ENCODE measurements at regions not wholly inside any gene's neighbourhood (a gene's known extent, or its start where the extent isn't known, plus 50 kb on each side); places are given as distances from the start of the nearest gene placed in this dataset.

GRCh38 chr6:168960551-168961263, 292.9 kb downstream of the THBS2 start:
- WGBS, 2 donors, result 71 to 78% methylated on average over 11 of the region's 11 CpGs
- peak overlapping the region in 3 of 4 donors; percentile 37 to 56 (median 43) for H3K27ac ChIP-seq
- intact Hi-C loops (cut with DNase I), result no loop called here
- no peak for DNase-seq
- H3K9me3 ChIP-seq, result no peaks in the 10 kb centered on the region
- peaks cover 0 to 15% (median 10%) of the 10 kb centered on the region in 4 donors for H3K4me1 ChIP-seq
- no peaks in the 10 kb centered on the region for H3K36me3 ChIP-seq
- H3K27me3 ChIP-seq, result no peaks in the 10 kb centered on the region
- H3K4me3 ChIP-seq, result no peak overlapping the region
- TF ChIP-seq POLR2A (IDR thresholded peaks at IDR 0.05), result no peak
- no peak for TF ChIP-seq POLR2AphosphoS5 (IDR thresholded peaks at IDR 0.05)
- no peak for TF ChIP-seq EP300 (IDR thresholded peaks at IDR 0.05)
- no peak for TF ChIP-seq CTCF (IDR thresholded peaks at IDR 0.05)

- no peak for DNase-seq
- no peak overlapping the region for H3K4me3 ChIP-seq
- WGBS, 2 donors, result 74 to 87% methylated on average over 4 of the region's 4 CpGs
- intact Hi-C loops (cut with DNase I), result loop anchor here (5.0 to 10.0 kb wide), 3 partner anchors 255 to 745 kb away; partner anchors contain the start of genes C6orf120 and WDR27
- no peaks in the 10 kb centered on the region for H3K27me3 ChIP-seq
- TF ChIP-seq POLR2A (IDR thresholded peaks at IDR 0.05) (no peak), CTCF (IDR thresholded peaks at IDR 0.05) (no peak), POLR2AphosphoS5 (IDR thresholded peaks at IDR 0.05) (no peak), EP300 (IDR thresholded peaks at IDR 0.05) (no peak)
- peaks cover 0 to 18% (median 10%) of the 10 kb centered on the region in 4 donors for H3K4me1 ChIP-seq
- H3K9me3 ChIP-seq, result no peaks in the 10 kb centered on the region
- H3K27ac ChIP-seq, result no peak overlapping the region
- no peaks in the 10 kb centered on the region for H3K36me3 ChIP-seq
Observed at GRCh38 chr6:168959696-168960095, 293.9 kb downstream of the THBS2 start.

GRCh38 chr6:168956884-168957730, 296.5 kb downstream of the THBS2 start:
- Histone ChIP-seq H3K9me3 (no peaks in the 10 kb centered on the region), H3K36me3 (no peaks in the 10 kb centered on the region), H3K27ac (peak overlapping the region in 3 of 4 donors; percentile 17 to 40 (median 39)), H3K4me1 (peaks cover 0 to 32% (median 14%) of the 10 kb centered on the region in 4 donors), H3K27me3 (no peaks in the 10 kb centered on the region), H3K4me3 (no peak overlapping the region)
- DNase-seq, result peak; percentile 90
- WGBS, 2 donors, result 48 to 58% methylated on average over 6 of the region's 6 CpGs
- TF ChIP-seq CTCF (IDR thresholded peaks at IDR 0.05) (peak; percentile 72 to 83 (median 75)), EP300 (IDR thresholded peaks at IDR 0.05) (no peak), POLR2AphosphoS5 (IDR thresholded peaks at IDR 0.05) (peak in 1 of 4 donors; percentile 28)
- intact Hi-C loops (cut with DNase I), result loop anchor here (1.0 to 10.0 kb wide), 5 partner anchors 62 to 748 kb away; partner anchors contain the start of genes C6orf120 and WDR27

- no peak for DNase-seq
- peak overlapping the region in 3 of 4 donors; percentile 17 to 40 (median 39) for H3K27ac ChIP-seq
- H3K4me3 ChIP-seq, result no peak overlapping the region
- 66 to 72% methylated on average over 7 of the region's 7 CpGs for WGBS, 2 donors
- no peaks in the 10 kb centered on the region for H3K36me3 ChIP-seq
- peaks cover 0 to 40% (median 22%) of the 10 kb centered on the region in 4 donors for H3K4me1 ChIP-seq
- no peaks in the 10 kb centered on the region for H3K27me3 ChIP-seq
- intact Hi-C loops (cut with DNase I), result loop anchor here (5.0 to 10.0 kb wide), 3 partner anchors 259 to 749 kb away; partner anchors contain the start of genes C6orf120 and WDR27
- TF ChIP-seq CTCF (IDR thresholded peaks at IDR 0.05), result no peak
- TF ChIP-seq POLR2A (IDR thresholded peaks at IDR 0.05), result no peak
- TF ChIP-seq EP300 (IDR thresholded peaks at IDR 0.05), result no peak
- no peak for TF ChIP-seq POLR2AphosphoS5 (IDR thresholded peaks at IDR 0.05)
- H3K9me3 ChIP-seq, result no peaks in the 10 kb centered on the region
Observed at GRCh38 chr6:168956141-168956838, 297.4 kb downstream of the THBS2 start.
